Central memory CD8-positive, alpha-beta T cell (primary cell): ENCODE measurements at regions not wholly inside any gene's neighbourhood (a gene's known extent, or its start where the extent isn't known, plus 50 kb on each side); places are given as distances from the start of the nearest gene placed in this dataset.
"Not testable (repeated sequence)": the region's sequence is repeated elsewhere in the genome, so short reads cannot be mapped to it uniquely, and the experiment has no call there.

Experiments used
- ATAC-seq: fragments of 150-1000 bp; cut with Tn5 transposase; replicated peaks from 2 replicates; pipeline ENCODE4 v1.10.0; 2022; ENCODE audit warnings: mild to moderate bottlenecking, moderate FRiP score, moderate number of reproducible peaks; ENCODE audit not compliant: poor library complexity, severe bottlenecking; ENCODE audit errors: extremely low read depth
- DNase-seq, 2 donors: peaks; one replicate each; pipeline ENCODE4 v3.0.0; 2021; ENCODE audit warnings: low spot score in 2 of 2
- H3K27ac Mint-ChIP-seq: one replicate; pipeline ENCODE4 v1.8.0; 2022; ENCODE audit warnings: low read depth, mild to moderate bottlenecking, moderate library complexity, mixed read lengths
- H3K27me3 Mint-ChIP-seq: one replicate; pipeline ENCODE4 v1.8.0; 2022; ENCODE audit warnings: mixed read lengths
- H3K36me3 Mint-ChIP-seq: one replicate; pipeline ENCODE4 v1.8.0; 2022; ENCODE audit warnings: mild to moderate bottlenecking, moderate library complexity, mixed read lengths; ENCODE audit not compliant: insufficient read depth
- H3K4me1 Mint-ChIP-seq: one replicate; pipeline ENCODE4 v1.8.0; 2022; ENCODE audit warnings: mixed read lengths
- H3K4me3 Mint-ChIP-seq: one replicate; pipeline ENCODE4 v1.8.0; 2022; ENCODE audit warnings: mild to moderate bottlenecking, moderate library complexity, mixed read lengths
- H3K9me3 Mint-ChIP-seq: one replicate; pipeline ENCODE4 v1.8.0; 2022; ENCODE audit warnings: mixed read lengths

DNA sequence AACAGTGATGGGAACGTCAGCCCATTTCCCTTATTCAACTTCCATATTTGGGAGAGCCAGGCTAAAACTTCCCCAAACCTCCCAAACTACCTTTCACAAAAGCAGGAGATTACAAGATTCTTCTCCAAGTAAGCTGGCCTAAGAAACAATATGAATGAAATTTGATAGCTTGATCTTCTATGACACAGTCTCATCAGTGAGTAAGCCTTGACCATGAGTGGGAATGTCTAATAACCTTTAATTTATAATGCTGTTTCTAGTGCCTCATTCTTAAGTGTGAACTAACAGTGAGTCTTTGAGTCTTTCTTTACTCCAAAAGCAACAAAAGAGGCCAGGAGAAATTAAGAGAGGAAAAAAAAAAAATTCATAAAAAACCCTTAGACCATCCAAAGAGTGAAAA, 1379.9 kb downstream of the EFNA5 start:
- Mint-ChIP-seq H3K27ac (no peak overlapping the region), H3K27me3 (no peaks in the 10 kb centered on the region), H3K4me1 (no peaks in the 10 kb centered on the region), H3K4me3 (no peak overlapping the region), H3K9me3 (peaks cover 6% of the 10 kb centered on the region), H3K36me3 (no peaks in the 10 kb centered on the region)
- no peak for DNase-seq
- no peak for ATAC-seq

DNA sequence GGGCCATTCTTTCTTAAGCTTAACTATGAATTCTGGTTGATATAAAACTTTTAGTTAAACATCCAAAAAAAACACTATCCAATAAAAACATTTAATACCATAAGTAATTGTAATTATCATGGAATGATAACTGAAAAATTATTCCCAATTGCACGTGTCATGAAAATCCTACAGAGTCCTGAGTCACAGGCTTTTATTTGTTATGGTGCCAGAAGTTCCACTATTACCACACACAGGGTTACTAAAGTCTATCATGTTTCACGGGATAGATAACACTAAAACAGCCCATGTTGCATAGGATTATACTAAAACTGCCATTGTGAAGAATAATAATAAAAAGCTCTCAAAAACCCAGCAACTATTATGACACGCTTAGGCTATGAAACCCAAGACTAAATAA, 1381.8 kb downstream of the EFNA5 start:
- DNase-seq (no peak), ATAC-seq (no peak)
- Mint-ChIP-seq H3K4me1 (no peaks in the 10 kb centered on the region), H3K27me3 (no peaks in the 10 kb centered on the region), H3K27ac (no peak overlapping the region), H3K4me3 (no peak overlapping the region), H3K9me3 (peaks cover 6% of the 10 kb centered on the region), H3K36me3 (no peaks in the 10 kb centered on the region)

DNA sequence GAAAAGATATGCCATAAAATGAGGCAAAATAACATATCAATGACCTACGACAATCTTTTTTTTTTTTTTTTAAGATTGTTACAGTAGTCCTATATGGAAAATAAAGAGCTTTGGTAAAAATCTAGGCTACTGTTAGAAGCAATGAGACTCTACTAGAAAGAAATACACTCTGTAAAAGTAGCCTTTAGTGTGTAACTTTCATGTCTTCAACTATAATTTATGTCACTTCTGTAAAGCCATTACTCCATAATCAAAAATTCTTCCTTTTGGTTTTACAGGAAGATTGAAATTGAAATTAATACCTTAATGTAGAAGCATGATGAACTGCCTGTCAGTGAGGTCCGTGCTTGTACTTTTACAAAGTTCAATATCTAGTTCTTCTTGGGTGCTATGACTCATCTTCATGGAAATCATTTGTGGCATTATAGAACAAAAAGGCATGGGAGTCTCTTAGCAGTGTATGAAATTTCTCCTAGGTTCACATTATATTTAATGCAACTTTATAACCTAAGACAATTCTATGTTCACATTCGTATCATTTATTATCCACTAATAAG, 1393.1 kb downstream of the EFNA5 start:
- no peaks in the 10 kb centered on the region for H3K36me3 Mint-ChIP-seq
- DNase-seq: no peak
- no peaks in the 10 kb centered on the region for H3K9me3 Mint-ChIP-seq
- no peaks in the 10 kb centered on the region for H3K27me3 Mint-ChIP-seq
- no peak overlapping the region for H3K27ac Mint-ChIP-seq
- no peaks in the 10 kb centered on the region for H3K4me1 Mint-ChIP-seq
- H3K4me3 Mint-ChIP-seq: no peak overlapping the region
- ATAC-seq: no peak

DNA sequence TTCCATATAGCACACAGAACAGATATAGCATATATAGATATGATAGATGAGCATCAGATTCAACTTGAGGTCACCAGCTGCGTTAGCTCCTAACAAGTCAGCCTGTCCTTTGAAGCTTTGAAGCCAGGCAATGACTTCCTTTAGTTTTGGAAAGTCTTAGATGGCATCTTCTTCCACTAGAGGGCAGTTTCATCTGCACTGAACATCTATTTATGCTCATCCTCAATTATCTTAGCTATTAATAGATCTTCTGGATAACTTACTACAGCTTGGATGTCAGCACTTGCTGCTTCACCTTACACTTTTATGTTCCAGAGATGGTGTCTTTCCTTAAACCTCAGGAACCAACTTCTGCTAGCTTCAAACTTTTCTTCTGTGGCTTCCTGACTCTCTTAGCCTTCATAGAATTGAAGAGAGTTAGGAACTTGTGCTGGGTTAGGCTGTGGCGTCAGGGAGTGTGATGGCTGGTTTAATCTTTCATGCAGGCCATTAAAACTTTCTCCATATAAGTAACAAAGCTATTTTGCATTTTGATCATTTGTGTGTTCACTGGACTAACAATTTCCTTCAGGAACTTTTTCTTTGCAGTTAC, 1401.4 kb downstream of the EFNA5 start:
- no peak overlapping the region for H3K27ac Mint-ChIP-seq
- H3K36me3 Mint-ChIP-seq: no peaks in the 10 kb centered on the region
- ATAC-seq (no peak), DNase-seq (no peak)
- H3K4me3 Mint-ChIP-seq: no peak overlapping the region
- H3K27me3 Mint-ChIP-seq: no peaks in the 10 kb centered on the region
- no peaks in the 10 kb centered on the region for H3K9me3 Mint-ChIP-seq
- no peaks in the 10 kb centered on the region for H3K4me1 Mint-ChIP-seq

DNA sequence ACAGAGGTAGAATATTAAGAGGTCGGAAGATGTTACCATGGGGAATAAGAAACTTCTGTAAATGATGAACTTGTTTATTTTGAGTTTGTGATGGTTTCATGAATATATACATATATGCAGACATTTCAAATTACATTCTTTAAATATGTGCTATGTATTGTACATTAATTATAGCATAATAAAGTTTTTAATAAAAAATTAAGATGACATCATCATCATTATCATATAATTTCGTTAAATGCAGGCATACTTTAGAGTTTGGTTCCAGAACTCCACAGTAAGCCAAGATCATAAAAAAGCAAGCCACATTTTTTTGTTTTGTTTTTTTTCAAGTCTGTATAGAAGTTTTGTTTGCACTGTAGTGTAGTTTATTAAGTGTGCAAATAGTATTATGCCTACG, 1403.5 kb downstream of the EFNA5 start:
- Mint-ChIP-seq H3K27ac (no peak overlapping the region), H3K27me3 (no peaks in the 10 kb centered on the region), H3K36me3 (no peaks in the 10 kb centered on the region), H3K4me3 (no peak overlapping the region), H3K4me1 (no peaks in the 10 kb centered on the region), H3K9me3 (no peaks in the 10 kb centered on the region)
- no peak for ATAC-seq
- no peak for DNase-seq

DNA sequence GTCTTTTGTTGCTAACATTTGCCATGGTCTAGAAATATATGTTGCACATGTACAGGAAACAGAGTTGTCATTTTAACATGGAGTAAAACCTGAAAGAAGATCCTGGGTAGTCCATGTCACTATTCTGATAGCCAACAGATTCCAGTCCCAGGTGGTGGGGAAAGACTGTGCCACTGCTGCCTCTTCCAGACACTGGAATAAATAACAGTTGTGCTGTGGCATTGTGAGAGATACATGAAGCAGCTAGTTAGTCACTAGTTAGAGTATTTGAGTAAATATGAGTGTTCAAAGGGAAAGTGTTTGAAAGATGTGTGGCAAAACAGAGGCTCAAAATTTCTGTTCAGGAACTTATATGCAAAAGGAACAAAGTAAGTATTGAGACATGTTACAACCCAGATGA, 1408.3 kb downstream of the EFNA5 start:
- ATAC-seq (no peak), DNase-seq (no peak)
- H3K36me3 Mint-ChIP-seq: no peaks in the 10 kb centered on the region
- H3K9me3 Mint-ChIP-seq: no peaks in the 10 kb centered on the region
- no peak overlapping the region for H3K4me3 Mint-ChIP-seq
- H3K27me3 Mint-ChIP-seq: no peaks in the 10 kb centered on the region
- no peaks in the 10 kb centered on the region for H3K4me1 Mint-ChIP-seq
- no peak overlapping the region for H3K27ac Mint-ChIP-seq

DNA sequence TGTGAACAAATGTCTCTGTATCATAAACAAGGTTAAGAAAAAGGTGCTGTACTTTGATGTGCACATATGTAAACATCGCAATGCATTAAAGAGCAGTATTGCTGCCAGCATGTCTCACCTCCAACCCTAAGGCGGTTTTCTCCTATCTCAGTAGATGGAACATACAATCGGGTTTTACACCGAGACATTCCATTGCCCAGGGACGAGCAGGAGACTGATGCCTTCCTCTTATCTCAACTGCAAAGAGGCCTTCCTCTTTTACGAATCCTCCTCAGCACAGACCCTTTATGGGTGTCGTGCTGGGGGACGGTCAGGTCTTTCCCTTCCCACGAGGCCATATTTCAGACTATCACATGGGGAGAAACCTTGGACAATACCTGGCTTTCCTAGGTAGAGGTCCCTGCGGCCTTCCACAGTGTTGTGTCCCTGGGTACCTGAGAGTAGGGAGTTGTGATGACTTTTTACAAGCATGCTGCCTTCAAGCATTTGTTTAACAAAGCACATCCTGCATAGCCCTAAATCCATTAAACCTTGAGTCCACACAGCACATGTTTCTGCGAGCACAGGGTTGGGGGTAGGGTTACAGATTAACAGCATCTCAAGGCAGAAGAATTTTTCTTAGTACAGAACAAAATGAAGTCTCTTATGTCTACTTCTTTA, 1411.2 kb downstream of the EFNA5 start:
- not testable (repeated sequence) for H3K27ac Mint-ChIP-seq, H3K4me1 Mint-ChIP-seq, H3K27me3 Mint-ChIP-seq, H3K4me3 Mint-ChIP-seq, ATAC-seq, H3K36me3 Mint-ChIP-seq, H3K9me3 Mint-ChIP-seq, DNase-seq

DNA sequence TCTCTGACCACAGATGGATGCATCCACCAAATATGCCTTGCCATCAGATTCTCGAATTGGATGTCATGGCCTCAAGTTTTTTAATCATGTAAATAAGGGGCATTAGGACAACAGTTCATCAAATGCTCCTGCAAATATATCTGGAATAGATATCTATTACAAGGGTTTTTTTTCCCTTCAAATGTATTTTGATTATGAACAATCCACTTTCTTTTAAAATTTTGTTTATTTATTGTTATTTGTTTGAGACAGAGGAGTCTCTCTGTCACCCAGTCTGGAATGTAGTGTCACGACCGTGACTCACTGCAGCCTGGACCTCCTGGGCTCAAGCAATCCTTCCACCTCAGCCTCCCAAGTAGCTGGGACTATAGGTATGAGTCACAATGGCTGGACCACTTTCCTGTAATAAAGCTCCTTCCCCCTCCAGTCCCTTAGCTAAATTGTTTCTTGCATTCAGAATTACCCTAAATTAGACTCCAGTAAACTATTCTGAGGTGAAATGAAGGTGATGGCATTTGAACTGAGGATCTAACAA, 1412.1 kb downstream of the EFNA5 start:
- H3K36me3 Mint-ChIP-seq: no peaks in the 10 kb centered on the region
- DNase-seq (no peak), ATAC-seq (no peak)
- H3K4me3 Mint-ChIP-seq: no peak overlapping the region
- H3K4me1 Mint-ChIP-seq: no peaks in the 10 kb centered on the region
- no peaks in the 10 kb centered on the region for H3K27me3 Mint-ChIP-seq
- H3K27ac Mint-ChIP-seq: no peak overlapping the region
- H3K9me3 Mint-ChIP-seq: no peaks in the 10 kb centered on the region

DNA sequence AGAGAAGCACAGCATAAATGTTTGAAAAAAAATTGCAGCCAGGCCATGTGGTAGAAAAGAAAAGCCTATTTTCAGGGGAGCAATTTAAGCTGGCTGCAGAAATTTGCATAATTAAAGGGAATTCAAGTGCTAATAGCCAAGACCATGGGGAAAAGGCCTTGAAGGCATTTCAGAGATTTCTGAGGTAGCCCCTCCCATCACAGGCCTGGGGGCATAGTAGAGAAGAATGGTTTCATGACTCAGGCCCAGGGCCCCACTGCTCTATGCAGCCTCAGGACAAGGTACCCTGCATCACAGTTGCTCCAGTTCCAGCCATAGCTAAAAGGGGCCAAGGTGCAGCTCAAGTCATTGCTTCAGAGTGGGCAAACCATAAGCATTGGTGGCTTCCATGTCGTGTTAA, 1416.0 kb downstream of the EFNA5 start:
- DNase-seq: no peak
- Mint-ChIP-seq H3K4me3 (no peak overlapping the region), H3K36me3 (no peaks in the 10 kb centered on the region), H3K27me3 (no peaks in the 10 kb centered on the region), H3K4me1 (no peaks in the 10 kb centered on the region), H3K27ac (no peak overlapping the region), H3K9me3 (no peaks in the 10 kb centered on the region)
- no peak for ATAC-seq

DNA sequence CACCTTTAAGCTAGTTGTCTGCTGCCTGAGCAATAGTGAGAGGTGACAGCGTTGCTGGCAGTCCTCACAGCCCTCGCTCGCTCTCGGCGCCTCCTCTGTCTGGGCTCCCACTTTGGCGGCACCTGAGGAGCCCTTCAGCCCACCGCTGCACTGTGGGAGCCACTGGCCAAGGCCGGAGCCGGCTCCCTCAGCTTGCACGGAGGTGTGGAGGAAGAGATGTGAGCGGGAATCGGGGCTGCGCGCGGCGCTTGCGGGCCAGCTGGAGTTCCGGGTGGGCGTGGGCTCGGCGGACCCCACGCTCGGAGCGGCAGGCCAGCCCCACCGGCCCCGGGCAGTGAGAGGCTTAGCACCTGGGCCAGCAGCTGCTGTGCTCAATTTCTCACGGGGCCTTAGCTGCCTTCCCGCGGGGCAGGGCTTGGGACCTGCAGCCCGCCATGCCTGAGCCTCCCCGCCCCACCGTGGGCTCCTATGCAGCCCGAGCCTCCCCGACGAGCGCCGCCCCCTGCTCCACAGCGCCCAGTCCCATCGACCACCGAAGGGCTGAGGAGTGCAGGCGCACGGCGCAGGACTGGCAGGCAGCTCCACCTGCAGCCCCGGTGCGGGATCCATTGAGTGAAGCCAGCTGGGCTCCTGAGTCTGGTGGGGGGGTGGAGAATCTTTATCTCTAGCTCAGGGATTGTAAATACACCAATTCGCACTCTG, 1424.5 kb downstream of the EFNA5 start:
- not testable (repeated sequence) for H3K27ac Mint-ChIP-seq, H3K9me3 Mint-ChIP-seq, H3K4me1 Mint-ChIP-seq, H3K27me3 Mint-ChIP-seq, ATAC-seq, H3K36me3 Mint-ChIP-seq, H3K4me3 Mint-ChIP-seq, DNase-seq

DNA sequence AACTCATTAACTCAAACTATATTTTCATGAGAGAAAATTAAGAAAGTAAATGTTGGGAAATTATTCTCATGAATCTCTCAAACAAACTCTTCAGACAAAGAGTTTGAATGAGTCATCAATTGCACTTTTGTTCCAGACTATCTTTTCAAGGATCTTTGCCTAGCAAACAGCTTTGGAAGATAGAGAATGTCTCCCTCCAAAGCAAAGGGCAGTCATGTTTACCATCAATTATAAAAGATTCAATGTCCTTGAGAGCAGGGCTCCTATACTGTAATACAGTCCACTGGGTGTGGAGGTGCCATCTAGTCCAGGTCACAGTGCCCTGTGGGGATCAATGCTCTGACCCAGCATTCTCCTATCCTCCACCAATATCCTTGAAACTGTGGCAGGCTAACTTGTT, 1429.3 kb downstream of the EFNA5 start:
- H3K9me3 Mint-ChIP-seq: peaks cover 5% of the 10 kb centered on the region
- no peak for DNase-seq
- H3K27ac Mint-ChIP-seq: no peak overlapping the region
- H3K36me3 Mint-ChIP-seq: no peaks in the 10 kb centered on the region
- no peaks in the 10 kb centered on the region for H3K4me1 Mint-ChIP-seq
- no peak for ATAC-seq
- no peaks in the 10 kb centered on the region for H3K27me3 Mint-ChIP-seq
- no peak overlapping the region for H3K4me3 Mint-ChIP-seq

DNA sequence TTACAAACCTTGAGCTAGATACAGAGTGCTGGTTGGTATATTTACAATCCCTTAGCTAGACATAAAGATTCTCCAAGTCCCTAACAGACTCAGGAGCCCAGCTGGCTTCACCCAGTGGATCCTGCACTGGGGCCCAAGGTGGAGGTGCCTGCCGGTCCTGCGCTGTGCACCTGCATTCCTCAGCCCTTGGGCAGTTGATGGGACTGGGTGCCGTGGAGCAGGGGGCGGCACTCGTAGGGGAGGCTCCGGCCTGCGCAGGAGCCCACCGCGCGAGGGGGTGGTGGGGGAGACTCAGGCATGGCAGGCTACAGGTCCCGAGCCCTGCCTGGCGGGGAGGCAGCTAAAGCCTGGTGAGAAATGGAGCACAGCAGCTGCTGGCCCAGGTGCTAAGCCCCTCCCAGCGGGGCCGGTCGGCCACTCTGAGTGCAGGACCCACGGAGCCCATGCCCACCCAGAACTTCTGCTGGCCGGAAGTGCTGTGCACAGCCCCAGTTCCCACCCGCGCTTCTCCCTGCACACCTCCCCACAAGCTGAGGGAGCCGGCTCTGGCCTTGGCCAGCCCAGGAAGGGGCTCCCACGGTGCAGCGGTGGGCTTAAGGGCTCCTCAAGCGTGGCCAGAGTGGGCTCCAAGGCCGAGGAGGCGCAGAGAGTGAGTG, 1464.7 kb downstream of the EFNA5 start:
- H3K27ac Mint-ChIP-seq: no peak overlapping the region
- ATAC-seq (no peak), DNase-seq (no peak)
- no peaks in the 10 kb centered on the region for H3K36me3 Mint-ChIP-seq
- H3K9me3 Mint-ChIP-seq: peaks cover 16% of the 10 kb centered on the region
- H3K4me3 Mint-ChIP-seq: no peak overlapping the region
- no peaks in the 10 kb centered on the region for H3K27me3 Mint-ChIP-seq
- H3K4me1 Mint-ChIP-seq: no peaks in the 10 kb centered on the region
